ENCODE measurements at regions not wholly inside any gene's neighbourhood (a gene's known extent, or its start where the extent isn't known, plus 50 kb on each side); places are given as distances from the start of the nearest gene placed in this dataset.

- Histone ChIP-seq H3K36me3 (no peaks in the 10 kb centered on the region), H3K27me3 (no peaks in the 10 kb centered on the region), H3K27ac (no peak overlapping the region), H3K4me1 (no peaks in the 10 kb centered on the region), H3K4me3 (no peak overlapping the region), H3K9me3 (peaks cover 0 to 13% (median 0%) of the 10 kb centered on the region in 3 donors)
- ATAC-seq = no peak
- 82 to 100% methylated on average over 1 to 4 of the region's 4 CpGs for WGBS, 2 donors (ENCODE audit: low coverage in 1 of 2)
- TF ChIP-seq EP300 (IDR thresholded peaks at IDR 0.05) = no peak
Observed at GRCh38 chr6:141421378-141421777, 711.3 kb upstream of the GJE1 start.

GRCh38 chr6:141418076-141418475, 714.6 kb upstream of the GJE1 start:
- ATAC-seq = no peak
- H3K4me3 ChIP-seq = no peak overlapping the region
- no peak overlapping the region for H3K27ac ChIP-seq
- TF ChIP-seq CTCF (IDR thresholded peaks at IDR 0.05) = no peak
- no peak for TF ChIP-seq POLR2AphosphoS5 (IDR thresholded peaks at IDR 0.05)
- no peak for TF ChIP-seq EP300 (IDR thresholded peaks at IDR 0.05)
- TF ChIP-seq POLR2A (IDR thresholded peaks at IDR 0.05) = no peak
- no peaks in the 10 kb centered on the region for H3K4me1 ChIP-seq
- no peaks in the 10 kb centered on the region for H3K36me3 ChIP-seq
- no peaks in the 10 kb centered on the region for H3K27me3 ChIP-seq
- whole genome bisulfite sequencing, 2 donors (ENCODE audit: low coverage in 1 of 2) = 90 to 91% methylated on average over 7 of the region's 7 CpGs
- H3K9me3 ChIP-seq = no peaks in the 10 kb centered on the region

GRCh38 chr6:141415896-141416295, 716.8 kb upstream of the GJE1 start:
- no peak overlapping the region for H3K27ac ChIP-seq
- 33 to 48% methylated on average over 2 of the region's 2 CpGs for WGBS, 2 donors (ENCODE audit: low coverage in 1 of 2)
- no peaks in the 10 kb centered on the region for H3K36me3 ChIP-seq
- H3K4me3 ChIP-seq = no peak overlapping the region
- no peak for TF ChIP-seq CTCF (IDR thresholded peaks at IDR 0.05)
- no peak for TF ChIP-seq POLR2A (IDR thresholded peaks at IDR 0.05)
- TF ChIP-seq POLR2AphosphoS5 (IDR thresholded peaks at IDR 0.05) = no peak
- TF ChIP-seq EP300 (IDR thresholded peaks at IDR 0.05) = no peak
- H3K4me1 ChIP-seq = no peaks in the 10 kb centered on the region
- H3K27me3 ChIP-seq = no peaks in the 10 kb centered on the region
- H3K9me3 ChIP-seq = peaks cover 0 to 4% (median 0%) of the 10 kb centered on the region in 3 donors
- no peak for ATAC-seq

- WGBS, 2 donors (ENCODE audit: low coverage in 1 of 2) = 85 to 100% methylated on average over 1 of the region's 1 CpG
- H3K9me3 ChIP-seq = peaks cover 0 to 30% (median 0%) of the 10 kb centered on the region in 3 donors
- no peaks in the 10 kb centered on the region for H3K36me3 ChIP-seq
- H3K4me3 ChIP-seq = no peak overlapping the region
- ATAC-seq = no peak
- no peaks in the 10 kb centered on the region for H3K27me3 ChIP-seq
- H3K4me1 ChIP-seq = no peaks in the 10 kb centered on the region
- no peak overlapping the region for H3K27ac ChIP-seq
- TF ChIP-seq CTCF (IDR thresholded peaks at IDR 0.05) (no peak), POLR2AphosphoS5 (IDR thresholded peaks at IDR 0.05) (no peak), EP300 (IDR thresholded peaks at IDR 0.05) (no peak), POLR2A (IDR thresholded peaks at IDR 0.05) (no peak)
Observed at GRCh38 chr6:141413196-141413595, 719.5 kb upstream of the GJE1 start.

GRCh38 chr6:141406761-141407160, 726.0 kb upstream of the GJE1 start:
- H3K9me3 ChIP-seq = peaks cover 0 to 36% (median 0%) of the 10 kb centered on the region in 3 donors
- peaks cover 0 to 12% (median 0%) of the 10 kb centered on the region in 3 donors for H3K4me1 ChIP-seq
- TF ChIP-seq EP300 (IDR thresholded peaks at IDR 0.05) (no peak), CTCF (IDR thresholded peaks at IDR 0.05) (no peak), POLR2AphosphoS5 (IDR thresholded peaks at IDR 0.05) (no peak), POLR2A (IDR thresholded peaks at IDR 0.05) (no peak)
- no peak for ATAC-seq
- no peaks in the 10 kb centered on the region for H3K27me3 ChIP-seq
- no peaks in the 10 kb centered on the region for H3K36me3 ChIP-seq
- WGBS, 2 donors (ENCODE audit: low coverage in 1 of 2) = 50 to 65% methylated on average over 1 of the region's 1 CpG
- no peak overlapping the region for H3K4me3 ChIP-seq
- no peak overlapping the region for H3K27ac ChIP-seq
